Hematopoietic multipotent progenitor cell treated with erythropoietin and hydrocortisone succinate and interleukin-3 and kit ligand, for 17 days (in vitro differentiated cells): ENCODE measurements at regions not wholly inside any gene's neighbourhood (a gene's known extent, or its start where the extent isn't known, plus 50 kb on each side); places are given as distances from the start of the nearest gene placed in this dataset.
"Not testable (repeated sequence)": the region's sequence is repeated elsewhere in the genome, so short reads cannot be mapped to it uniquely, and the experiment has no call there.

ENCODE experiments used
- DNase-seq: peaks from one replicate; pipeline ENCODE4 v3.0.0-alpha.2; 2015; ENCODE audit warnings: low spot score

- DNase-seq = no peak
These were observed 747.2 kb downstream of the DIAPH3 start for GRCh38 chr13:59416561-59416960.

GRCh38 chr13:59422646-59423045 lies 741.1 kb downstream of the DIAPH3 start:
- DNase-seq = no peak

- no peak for DNase-seq
These were observed 739.9 kb downstream of the DIAPH3 start for GRCh38 chr13:59423708-59424340.

GRCh38 chr13:59424661-59425060 lies 739.1 kb downstream of the DIAPH3 start:
- no peak for DNase-seq

DNA sequence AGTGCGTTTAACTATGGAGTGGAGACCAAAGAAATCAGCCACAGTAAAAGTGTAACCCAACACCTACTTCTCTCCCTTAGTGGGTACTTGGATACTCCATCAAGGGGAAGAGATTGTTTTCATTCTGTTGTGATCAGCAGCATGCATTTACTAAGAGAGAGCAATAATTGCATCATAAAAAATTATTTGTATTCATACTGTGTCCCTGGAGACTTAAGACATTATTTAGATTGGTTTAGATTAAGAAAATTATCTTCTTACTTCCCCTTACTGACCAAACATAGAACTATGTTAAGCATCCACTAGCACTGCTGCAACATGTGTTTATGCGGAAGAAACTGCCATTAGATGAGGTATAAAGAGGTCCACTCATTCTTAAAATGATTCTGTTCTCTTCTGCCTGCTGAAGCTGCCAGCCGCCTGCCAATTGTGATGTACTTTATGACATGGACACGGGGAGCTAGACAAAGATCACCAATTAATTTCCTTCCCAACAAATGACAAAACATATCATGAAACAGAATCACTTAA lies 738.5 kb downstream of the DIAPH3 start:
- no peak for DNase-seq

DNA sequence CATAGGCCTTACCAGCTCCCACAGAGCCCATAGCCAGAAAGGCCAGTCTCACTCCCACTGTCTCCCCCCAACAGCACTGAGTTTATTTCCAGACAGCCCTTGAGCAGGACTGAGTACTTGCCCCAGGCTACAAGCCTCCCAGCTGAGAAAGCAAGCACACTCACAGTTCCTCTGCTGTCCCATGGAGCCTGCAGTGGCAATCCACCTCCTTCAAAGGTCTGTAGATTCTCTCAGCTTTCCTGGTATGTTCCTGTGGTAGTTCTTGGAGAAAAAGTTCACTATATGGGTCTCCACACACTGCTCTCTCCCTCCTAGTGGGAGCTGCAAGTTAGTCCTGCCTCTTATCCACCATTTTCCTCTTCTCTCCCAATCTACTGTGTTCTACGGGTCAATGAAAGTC lies 728.7 kb downstream of the DIAPH3 start:
- no peak for DNase-seq

GRCh38 chr13:59437544-59438301 lies 726.0 kb downstream of the DIAPH3 start:
- no peak for DNase-seq

DNA sequence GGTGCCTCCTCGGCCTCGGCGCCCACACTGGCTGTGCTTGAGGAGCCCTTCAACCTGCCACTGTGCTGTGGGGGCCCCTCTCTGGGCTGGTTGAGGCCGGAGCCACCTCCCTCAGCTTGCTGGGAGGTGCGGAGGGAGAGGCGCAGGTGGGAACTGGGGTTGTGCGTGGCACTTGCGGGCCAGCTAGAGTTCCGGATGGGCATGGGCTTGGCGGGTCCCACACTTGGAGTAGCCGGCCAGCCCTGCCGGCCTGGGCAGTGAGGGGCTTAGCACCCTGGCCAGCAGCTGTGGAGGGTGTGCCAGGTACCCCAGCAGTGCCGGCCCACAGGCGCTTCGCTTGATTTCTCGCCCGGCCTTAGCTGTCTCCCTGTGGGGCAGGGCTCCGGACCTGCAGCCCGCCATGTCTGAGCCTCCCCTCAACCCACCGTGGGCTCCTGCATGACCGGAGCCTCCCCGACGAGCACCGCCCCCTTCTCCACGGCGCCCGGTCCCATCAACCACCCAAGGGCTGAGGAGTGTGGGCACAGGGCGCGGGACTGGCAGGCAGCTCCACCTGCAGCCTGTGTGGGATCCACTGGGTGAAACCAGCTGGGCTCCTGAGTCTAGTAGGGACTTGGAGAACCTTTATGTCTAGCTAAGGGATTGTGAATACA lies 723.8 kb downstream of the DIAPH3 start:
- no peak for DNase-seq

DNA sequence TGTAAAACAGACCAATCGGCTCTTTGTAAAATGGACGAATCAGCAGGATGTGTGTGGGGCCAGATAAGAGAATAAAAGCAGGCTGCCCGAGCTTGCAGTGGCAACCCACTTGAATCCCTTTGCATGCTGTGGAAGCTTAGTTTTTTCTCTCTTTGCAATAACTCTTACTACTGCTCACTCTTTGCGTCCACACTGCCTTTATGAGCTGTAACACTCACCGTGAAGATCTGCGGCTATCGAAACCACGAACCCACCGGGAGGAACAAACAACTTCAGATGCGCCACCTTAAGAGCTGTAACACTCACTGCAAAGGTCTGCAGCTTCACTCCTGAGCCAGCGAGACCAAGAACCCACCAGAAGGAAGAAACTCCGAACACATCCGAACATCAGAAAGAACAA lies 722.7 kb downstream of the DIAPH3 start:
- not testable (repeated sequence) for DNase-seq

DNA sequence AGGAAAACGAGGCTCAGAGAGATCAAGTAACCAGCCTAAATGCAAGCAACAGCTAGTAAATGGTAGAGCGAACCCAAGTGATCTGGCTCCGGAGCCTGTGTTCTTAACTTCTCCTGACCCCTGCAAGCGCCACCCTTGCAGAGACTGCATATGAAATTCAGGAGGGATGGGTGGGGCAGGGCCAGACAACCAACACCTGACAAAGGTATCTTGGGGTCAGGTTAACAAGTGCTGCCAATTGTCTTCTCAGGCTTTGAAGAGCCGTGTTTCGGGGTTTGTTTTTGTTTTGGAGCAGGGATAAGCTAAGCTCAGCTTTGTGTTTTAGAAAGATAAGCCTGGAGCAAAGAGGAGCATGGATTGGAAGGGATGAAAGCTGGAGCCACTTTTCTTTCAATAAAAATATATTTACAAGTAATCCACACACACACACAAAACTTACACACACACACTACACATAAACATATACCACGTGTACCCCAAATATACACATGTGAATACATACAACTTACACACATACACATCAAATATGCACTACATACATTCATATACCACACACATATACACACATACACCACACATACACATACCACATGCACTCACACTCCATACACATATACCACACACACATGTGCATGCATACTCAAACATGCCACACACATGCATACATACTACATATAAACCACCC lies 722.0 kb downstream of the DIAPH3 start:
- no peak for DNase-seq

DNA sequence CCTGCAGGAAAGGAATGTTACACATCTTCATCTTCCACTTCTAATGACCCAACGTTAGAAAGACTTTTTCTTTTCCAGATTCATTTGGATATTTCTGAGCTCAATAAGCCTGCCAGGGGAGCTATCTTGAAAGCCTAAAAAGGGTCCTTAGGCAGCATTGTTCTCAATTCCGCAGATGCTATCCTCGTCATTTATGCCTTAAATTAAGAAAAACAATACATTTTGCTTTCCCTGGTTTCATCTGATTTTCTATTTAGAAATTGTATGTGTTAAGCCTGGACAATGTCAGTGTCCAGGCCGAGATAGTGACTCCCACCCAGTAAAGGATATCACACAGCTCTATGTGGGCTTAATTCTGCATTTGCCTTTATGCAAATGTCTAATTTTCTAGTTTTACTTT lies 721.3 kb downstream of the DIAPH3 start:
- no peak for DNase-seq

- no peak for DNase-seq
These were observed 720.7 kb downstream of the DIAPH3 start for GRCh38 chr13:59442944-59443486.

- DNase-seq = no peak
These were observed 719.4 kb downstream of the DIAPH3 start for GRCh38 chr13:59444210-59444857.

DNA sequence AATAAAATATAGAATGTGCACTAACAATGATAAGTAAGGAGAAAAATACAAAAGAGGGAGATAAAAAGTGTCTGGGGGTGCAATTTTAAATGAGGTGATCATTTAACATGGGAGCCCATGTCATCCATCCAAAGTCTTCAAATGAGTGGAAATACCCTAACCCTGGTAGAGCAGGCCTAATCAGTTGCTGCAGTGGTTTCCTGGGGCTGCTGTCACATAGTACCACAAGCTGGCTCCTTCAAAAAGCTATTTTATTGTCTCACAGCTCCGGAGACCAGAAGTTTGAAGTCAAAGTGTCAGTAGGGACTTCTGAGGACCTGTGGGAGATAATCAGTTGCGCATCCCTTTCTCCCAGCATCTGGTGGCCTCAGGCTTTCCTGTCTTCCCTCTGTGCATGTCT lies 717.9 kb downstream of the DIAPH3 start:
- DNase-seq = no peak

DNA sequence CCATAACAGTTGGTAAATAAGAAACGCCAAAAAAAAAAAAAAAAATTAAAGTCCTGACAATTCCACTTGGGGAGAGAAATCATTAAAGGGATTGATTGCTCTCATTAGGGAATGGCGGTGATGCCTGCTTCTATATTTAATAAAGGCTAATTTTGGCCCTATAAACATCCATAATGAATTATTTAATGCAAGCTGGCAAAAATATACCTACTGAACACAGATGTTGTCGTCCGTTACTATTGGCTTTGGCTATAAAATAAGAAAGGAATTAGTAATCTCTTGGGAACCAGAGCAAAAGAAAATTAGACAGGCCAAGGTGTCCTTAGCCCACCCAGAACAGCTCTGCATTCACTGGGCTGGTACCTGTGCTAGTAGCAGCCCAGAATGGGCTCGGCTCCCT lies 717.3 kb downstream of the DIAPH3 start:
- DNase-seq = no peak

- no peak for DNase-seq
These were observed 716.7 kb downstream of the DIAPH3 start for GRCh38 chr13:59447031-59447430.

GRCh38 chr13:59447846-59448620 lies 715.7 kb downstream of the DIAPH3 start:
- DNase-seq = no peak

DNA sequence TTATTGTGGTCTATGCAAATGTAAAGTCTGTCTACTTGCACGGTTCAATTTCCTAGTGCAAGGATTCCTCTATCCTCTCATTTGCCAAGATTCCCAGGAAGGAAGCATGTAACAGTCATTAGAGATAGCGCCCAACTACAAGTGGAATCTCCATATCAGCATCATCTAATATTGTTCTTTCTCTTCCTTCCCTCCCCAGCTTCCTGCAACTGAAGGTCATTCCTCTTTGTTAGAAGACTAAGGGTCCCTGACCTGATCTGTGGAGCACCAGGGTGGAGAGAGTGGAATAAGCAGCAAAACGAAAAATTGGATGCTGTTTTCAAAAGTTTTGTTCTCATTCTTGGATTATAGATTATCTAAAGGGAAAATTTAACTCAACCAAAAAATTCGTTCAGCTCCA lies 714.0 kb downstream of the DIAPH3 start:
- no peak for DNase-seq

DNA sequence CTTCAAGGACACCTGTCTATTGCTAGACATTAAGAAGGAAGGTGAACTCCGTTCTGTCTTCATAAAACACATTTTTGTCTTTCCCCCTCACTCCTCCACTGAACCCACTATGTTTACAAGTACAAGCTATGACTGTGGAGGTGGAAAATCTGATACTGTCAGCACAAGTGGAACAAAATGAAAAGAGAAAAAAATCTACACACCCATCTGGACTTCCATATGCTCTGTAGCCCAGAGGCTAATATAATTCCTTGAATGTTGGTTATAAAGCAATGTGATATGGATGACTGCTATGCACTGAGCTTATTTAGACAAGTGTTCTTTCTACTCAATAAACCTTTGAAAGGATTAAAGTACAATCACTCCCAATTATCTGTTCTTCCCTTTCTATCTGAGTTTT lies 713.5 kb downstream of the DIAPH3 start:
- DNase-seq = no peak

- DNase-seq = no peak
These were observed 712.5 kb downstream of the DIAPH3 start for GRCh38 chr13:59451236-59451635.
